CD4-positive, CD25-positive, alpha-beta regulatory T cell (primary cell): ENCODE measurements at regions not wholly inside any gene's neighbourhood (a gene's known extent, or its start where the extent isn't known, plus 50 kb on each side); places are given as distances from the start of the nearest gene placed in this dataset.

ENCODE experiments used
- ATAC-seq, 2 donors: fragments of 150-1000 bp; cut with Tn5 transposase; one replicate each; pipeline ENCODE4 v1.10.0; 2021; ENCODE audit warnings: low read depth in 2 of 2, moderate number of reproducible peaks in 2 of 2, moderate library complexity in 1 of 2
- DNase-seq, 3 donors: peaks; one replicate each; pipeline versions ENCODE4 v3.0.0 to v3.0.0-alpha.2; 2012 to 2022; ENCODE audit warnings: mixed read lengths in 1 of 3
- H3K27ac ChIP-seq: one replicate; pipeline ENCODE4 v1.7.0; 2013; ENCODE audit warnings: mild to moderate bottlenecking, low read length; ENCODE audit not compliant: insufficient read depth, poor library complexity, severe bottlenecking
- H3K27me3 ChIP-seq: one replicate; pipeline ENCODE4 v1.7.0; 2013; ENCODE audit warnings: low read length; ENCODE audit not compliant: control insufficient read depth, insufficient read depth
- H3K36me3 ChIP-seq: one replicate; pipeline ENCODE4 v1.7.0; 2013; ENCODE audit warnings: mild to moderate bottlenecking, low read length, moderate library complexity; ENCODE audit not compliant: control insufficient read depth, insufficient read depth
- H3K4me1 ChIP-seq: 2 replicates; pipeline ENCODE4 v1.7.0; 2013; ENCODE audit warnings: mild to moderate bottlenecking, low read length; ENCODE audit not compliant: insufficient read depth, control insufficient read depth, poor library complexity, severe bottlenecking
- H3K4me3 ChIP-seq: one replicate; pipeline ENCODE4 v1.7.0; 2013; ENCODE audit warnings: low read depth, mild to moderate bottlenecking, low read length, moderate library complexity
- H3K9me3 ChIP-seq, 2 experiments: 1 replicate in 1 of 2; 2 replicates in 1 of 2; pipeline ENCODE4 v1.7.0; 2013; ENCODE audit warnings: low read length in 2 of 2, mild to moderate bottlenecking in 1 of 2, moderate library complexity in 1 of 2; ENCODE audit not compliant: control insufficient read depth in 2 of 2
- H3K27ac Mint-ChIP-seq, 3 donors: one replicate each; pipeline ENCODE4 v1.8.0; 2020 to 2022; ENCODE audit warnings: mild to moderate bottlenecking in 3 of 3, mixed read lengths in 3 of 3, moderate library complexity in 2 of 3
- H3K27me3 Mint-ChIP-seq: one replicate; pipeline ENCODE4 v1.8.0; 2022; ENCODE audit warnings: mild to moderate bottlenecking, mixed read lengths
- H3K36me3 Mint-ChIP-seq: one replicate; pipeline ENCODE4 v1.8.0; 2020; ENCODE audit warnings: mixed read lengths
- H3K4me1 Mint-ChIP-seq, 4 donors: one replicate each; pipeline ENCODE4 v1.8.0; 2020 to 2022; ENCODE audit warnings: mixed read lengths in 4 of 4, mild to moderate bottlenecking in 1 of 4
- H3K4me3 Mint-ChIP-seq, 4 donors: one replicate each; pipeline ENCODE4 v1.8.0; 2020 to 2022; ENCODE audit warnings: mild to moderate bottlenecking in 4 of 4, mixed read lengths in 4 of 4, moderate library complexity in 3 of 4
- H3K9me3 Mint-ChIP-seq, 7 donors: one replicate each; pipeline ENCODE4 v1.8.0; 2020 to 2022; ENCODE audit warnings: mixed read lengths in 7 of 7, mild to moderate bottlenecking in 3 of 7, moderate library complexity in 2 of 7

GRCh38 chr2:240199133-240199870 is 58.8 kb upstream of the OTOS start:
- H3K9me3 Mint-ChIP-seq = peaks cover 0 to 2% (median 0%) of the 10 kb centered on the region in 7 donors
- peaks cover 20% of the 10 kb centered on the region for H3K27me3 Mint-ChIP-seq
- Histone ChIP-seq H3K36me3 (no peaks in the 10 kb centered on the region), H3K4me1 (no peaks in the 10 kb centered on the region), H3K4me3 (no peak overlapping the region), H3K27me3 (no peaks in the 10 kb centered on the region), H3K9me3 (no peaks in the 10 kb centered on the region), H3K27ac (no peak overlapping the region)
- DNase-seq = no peak
- no peak overlapping the region for H3K27ac Mint-ChIP-seq
- no peak overlapping the region for H3K4me3 Mint-ChIP-seq
- H3K36me3 Mint-ChIP-seq = no peaks in the 10 kb centered on the region
- no peak for ATAC-seq
- no peaks in the 10 kb centered on the region for H3K4me1 Mint-ChIP-seq

GRCh38 chr2:240200230-240201051 is 60.0 kb upstream of the OTOS start:
- Histone ChIP-seq H3K27ac (no peak overlapping the region), H3K27me3 (no peaks in the 10 kb centered on the region), H3K36me3 (no peaks in the 10 kb centered on the region), H3K9me3 (no peaks in the 10 kb centered on the region), H3K4me3 (no peak overlapping the region), H3K4me1 (no peaks in the 10 kb centered on the region)
- H3K27ac Mint-ChIP-seq = no peak overlapping the region
- DNase-seq (no peak), ATAC-seq (no peak)
- H3K36me3 Mint-ChIP-seq = no peaks in the 10 kb centered on the region
- H3K27me3 Mint-ChIP-seq = peaks cover 20% of the 10 kb centered on the region
- peaks cover 0 to 4% (median 0%) of the 10 kb centered on the region in 7 donors for H3K9me3 Mint-ChIP-seq
- no peaks in the 10 kb centered on the region for H3K4me1 Mint-ChIP-seq
- no peak overlapping the region for H3K4me3 Mint-ChIP-seq

GRCh38 chr2:240201866-240202265 is 61.4 kb upstream of the OTOS start:
- no peak overlapping the region for H3K4me3 ChIP-seq
- no peak for ATAC-seq
- no peak for DNase-seq

GRCh38 chr2:240202586-240202985 is 62.1 kb upstream of the OTOS start:
- no peak for ATAC-seq
- Mint-ChIP-seq H3K9me3 (peaks cover 0 to 4% (median 0%) of the 10 kb centered on the region in 7 donors), H3K4me1 (no peaks in the 10 kb centered on the region), H3K27ac (no peak overlapping the region), H3K27me3 (peaks cover 11% of the 10 kb centered on the region), H3K36me3 (no peaks in the 10 kb centered on the region), H3K4me3 (no peak overlapping the region)
- no peak overlapping the region for H3K4me3 ChIP-seq
- no peak overlapping the region for H3K27ac ChIP-seq
- no peaks in the 10 kb centered on the region for H3K4me1 ChIP-seq
- no peaks in the 10 kb centered on the region for H3K36me3 ChIP-seq
- DNase-seq = no peak
- no peaks in the 10 kb centered on the region for H3K9me3 ChIP-seq
- no peaks in the 10 kb centered on the region for H3K27me3 ChIP-seq

More at GRCh38 chr2:240201866-240202265, 61.4 kb upstream of the OTOS start:
- Mint-ChIP-seq H3K27ac (no peak overlapping the region), H3K27me3 (peaks cover 11% of the 10 kb centered on the region), H3K4me3 (no peak overlapping the region), H3K9me3 (peaks cover 0 to 4% (median 0%) of the 10 kb centered on the region in 7 donors), H3K4me1 (no peaks in the 10 kb centered on the region), H3K36me3 (no peaks in the 10 kb centered on the region)
- no peaks in the 10 kb centered on the region for H3K36me3 ChIP-seq
- no peaks in the 10 kb centered on the region for H3K27me3 ChIP-seq
- no peak overlapping the region for H3K27ac ChIP-seq
- no peaks in the 10 kb centered on the region for H3K4me1 ChIP-seq
- H3K9me3 ChIP-seq = no peaks in the 10 kb centered on the region

- H3K36me3 Mint-ChIP-seq = no peaks in the 10 kb centered on the region
- DNase-seq (no peak), ATAC-seq (no peak)
- Histone ChIP-seq H3K36me3 (no peaks in the 10 kb centered on the region), H3K4me1 (no peaks in the 10 kb centered on the region), H3K9me3 (no peaks in the 10 kb centered on the region), H3K27ac (no peak overlapping the region), H3K4me3 (no peak overlapping the region), H3K27me3 (no peaks in the 10 kb centered on the region)
- no peaks in the 10 kb centered on the region for H3K4me1 Mint-ChIP-seq
- H3K27me3 Mint-ChIP-seq = peaks cover 15% of the 10 kb centered on the region
- no peak overlapping the region for H3K27ac Mint-ChIP-seq
- no peak overlapping the region for H3K4me3 Mint-ChIP-seq
- peaks cover 0 to 4% (median 0%) of the 10 kb centered on the region in 7 donors for H3K9me3 Mint-ChIP-seq
Observed at GRCh38 chr2:240203031-240203787, 62.8 kb upstream of the OTOS start.

- Histone ChIP-seq H3K36me3 (no peaks in the 10 kb centered on the region), H3K27ac (no peak overlapping the region), H3K4me3 (no peak overlapping the region), H3K9me3 (no peaks in the 10 kb centered on the region), H3K4me1 (no peaks in the 10 kb centered on the region), H3K27me3 (no peaks in the 10 kb centered on the region)
- Mint-ChIP-seq H3K36me3 (no peaks in the 10 kb centered on the region), H3K4me3 (no peak overlapping the region), H3K27ac (no peak overlapping the region), H3K9me3 (peaks cover 0 to 4% (median 0%) of the 10 kb centered on the region in 7 donors), H3K27me3 (peaks cover 15% of the 10 kb centered on the region), H3K4me1 (no peaks in the 10 kb centered on the region)
- no peak for DNase-seq
- ATAC-seq = no peak
Observed at GRCh38 chr2:240203788-240204270, 63.4 kb upstream of the OTOS start.

GRCh38 chr2:240204431-240205276 is 64.2 kb upstream of the OTOS start:
- Histone ChIP-seq H3K36me3 (no peaks in the 10 kb centered on the region), H3K4me1 (no peaks in the 10 kb centered on the region), H3K27me3 (no peaks in the 10 kb centered on the region), H3K4me3 (no peak overlapping the region), H3K9me3 (no peaks in the 10 kb centered on the region), H3K27ac (no peak overlapping the region)
- Mint-ChIP-seq H3K9me3 (peaks cover 0 to 4% (median 0%) of the 10 kb centered on the region in 7 donors), H3K36me3 (no peaks in the 10 kb centered on the region), H3K4me1 (no peaks in the 10 kb centered on the region), H3K4me3 (no peak overlapping the region), H3K27me3 (peaks cover 15% of the 10 kb centered on the region), H3K27ac (no peak overlapping the region)
- ATAC-seq (no peak), DNase-seq (no peak)
